ENCODE measurements at regions not wholly inside any gene's neighbourhood (a gene's known extent, or its start where the extent isn't known, plus 50 kb on each side); places are given as distances from the start of the nearest gene placed in this dataset.
"Not testable (repeated sequence)": the region's sequence is repeated elsewhere in the genome, so short reads cannot be mapped to it uniquely, and the experiment has no call there.

DNA sequence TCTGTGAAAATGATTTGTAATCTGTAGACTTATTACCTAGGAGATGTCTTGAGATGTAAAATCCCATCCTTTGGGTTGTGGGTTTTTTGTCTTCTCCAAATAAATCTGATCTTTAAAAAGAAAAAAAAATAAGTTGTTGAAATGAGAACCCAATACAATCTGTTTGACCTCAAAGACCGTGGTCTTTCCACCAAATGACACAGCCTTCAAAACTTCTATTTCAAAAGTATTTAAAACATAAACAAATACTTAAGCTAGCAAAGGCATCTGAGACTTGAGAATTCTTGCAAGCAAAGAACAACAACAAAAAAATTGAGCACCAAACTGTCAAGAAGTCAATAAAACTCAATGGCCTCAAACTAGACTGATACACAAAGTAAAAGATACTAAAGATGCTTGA is 67.9 kb upstream of the HECW1 start:
- no peak for DNase-seq (ENCODE audit: low spot score)

GRCh38 chr7:43054052-43054722 is 58.3 kb upstream of the HECW1 start:
- no peak for DNase-seq (ENCODE audit: low spot score)

DNA sequence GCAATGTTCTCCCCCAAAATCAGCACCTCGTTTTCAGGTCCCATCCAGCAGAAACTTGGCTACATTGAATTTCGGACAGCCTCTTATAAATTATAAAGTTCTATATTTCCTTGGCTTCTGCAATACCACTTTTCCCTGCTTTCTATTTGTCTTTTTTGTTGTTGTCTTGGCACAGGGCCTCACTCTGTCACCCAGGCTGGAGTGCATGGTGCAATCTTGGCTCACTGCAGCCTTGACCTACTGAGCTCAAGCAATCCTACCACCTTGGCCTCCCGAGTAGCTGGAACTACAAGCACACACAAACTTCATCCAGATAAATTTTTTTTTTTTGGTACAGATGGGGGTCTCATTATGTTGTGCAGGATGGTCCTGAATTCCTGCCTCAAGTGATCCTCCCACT is 55.3 kb upstream of the HECW1 start:
- DNase-seq (ENCODE audit: low spot score) = no peak

DNA sequence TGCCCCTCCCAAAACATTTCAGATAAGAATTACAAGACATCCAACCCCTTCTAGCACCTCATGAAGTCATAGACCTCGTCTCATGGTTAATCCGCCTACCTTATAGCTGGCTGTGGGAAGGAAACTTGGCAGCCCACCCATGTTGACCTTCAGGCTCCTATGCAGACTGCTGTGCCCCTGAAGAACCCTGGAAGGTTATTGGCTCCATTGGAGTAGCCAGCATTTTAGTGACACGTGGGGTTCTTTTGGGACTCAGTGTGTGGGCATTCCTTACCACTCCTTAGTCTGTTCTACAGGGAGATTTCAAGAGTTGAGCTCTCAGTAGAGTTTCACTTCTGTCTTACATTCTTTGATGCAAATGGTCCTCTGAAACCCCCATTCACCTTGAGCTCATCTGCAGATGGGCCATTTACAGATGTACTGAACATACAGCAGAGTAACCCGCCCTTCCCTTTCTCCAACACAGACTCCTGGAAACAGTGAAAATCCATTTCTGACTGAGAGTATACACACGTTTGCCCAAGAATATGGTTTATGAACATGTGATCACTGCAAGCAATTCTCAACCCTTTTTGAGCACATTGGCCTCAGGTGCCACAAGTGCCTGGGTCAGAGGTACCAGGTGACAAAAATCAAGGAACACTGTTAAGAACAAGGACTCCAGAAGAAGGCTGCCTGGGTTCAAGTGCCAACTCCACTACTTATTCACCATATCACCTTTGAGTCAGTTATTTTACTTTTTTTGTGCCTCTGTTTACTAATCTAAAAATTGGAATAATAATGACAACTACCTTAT is 54.0 kb upstream of the HECW1 start:
- DNase-seq (ENCODE audit: low spot score) = no peak

DNA sequence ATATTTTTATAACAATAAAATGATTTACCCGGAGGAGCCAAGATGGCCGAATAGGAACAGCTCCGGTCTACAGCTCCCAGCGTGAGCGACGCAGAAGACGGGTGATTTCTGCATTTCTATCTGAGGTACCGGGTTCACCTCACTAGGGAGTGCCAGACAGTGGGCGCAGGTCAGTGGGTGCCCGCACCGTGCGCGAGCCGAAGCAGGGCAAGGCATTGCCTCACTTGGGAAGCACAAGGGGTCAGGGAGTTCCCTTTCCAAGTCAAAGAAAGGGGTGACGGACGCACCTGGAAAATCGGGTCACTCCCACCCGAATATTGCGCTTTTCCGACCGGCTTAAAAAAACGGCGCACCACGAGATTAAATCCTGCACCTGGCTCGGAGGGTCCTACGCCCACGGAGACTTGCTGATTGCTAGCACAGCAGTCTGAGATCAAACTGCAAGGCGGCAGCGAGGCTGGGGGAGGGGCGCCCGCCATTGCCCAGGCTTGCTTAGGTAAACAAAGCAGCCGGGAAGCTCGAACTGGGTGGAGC is 53.3 kb upstream of the HECW1 start:
- DNase-seq (ENCODE audit: low spot score) = not testable (repeated sequence)
